BJ (cell line): ENCODE measurements at regions not wholly inside any gene's neighbourhood (a gene's known extent, or its start where the extent isn't known, plus 50 kb on each side); places are given as distances from the start of the nearest gene placed in this dataset.

Experiments used
- CTCF ChIA-PET: fragments of 350-600 bp; formaldehyde crosslinking; extraction: SDS; loops from one replicate; lab custom pipeline; 2021; ENCODE audit warnings: antibody characterized with exemption, inconsistent platforms; lab: Yijun Ruan, JAX
- POLR2A ChIA-PET: fragments of 300-600 bp; sonication (Branson Sonifier 250); formaldehyde crosslinking; extraction: SDS; loops from one replicate; lab custom pipeline; 2021; ENCODE audit warnings: antibody characterized with exemption; lab: Charles Lee
- DNase-seq: peaks from one replicate; pipeline ENCODE4 v3.0.0-alpha.2; 2011; ENCODE audit warnings: low read depth
- H3K27me3 ChIP-seq: 2 replicates; pipeline ENCODE4 v1.6.0; 2011; ENCODE audit warnings: low read length; ENCODE audit not compliant: control insufficient read depth, insufficient read depth
- H3K36me3 ChIP-seq: 2 replicates; pipeline ENCODE4 v1.5.1; 2011; ENCODE audit warnings: low read length; ENCODE audit not compliant: control insufficient read depth, insufficient read depth
- H3K4me3 ChIP-seq: 2 replicates; pipeline ENCODE4 v1.5.1; 2011; ENCODE audit warnings: low read depth, mild to moderate bottlenecking, control low read depth, low read length
- CTCF ChIP-seq: IDR thresholded peaks from 2 replicates; pipeline ENCODE4 v1.5.1; 2011; ENCODE audit warnings: low read depth, mild to moderate bottlenecking, control low read depth, inconsistent platforms, low read length, moderate library complexity; ENCODE audit not compliant: insufficient read depth

GRCh38 chr2:129896226-129897100 lies 83.0 kb upstream of the RAB6C start:
- TF ChIP-seq CTCF: no peak
- POLR2A ChIA-PET: no interaction called here
- Histone ChIP-seq H3K4me3 (no peak overlapping the region), H3K27me3 (no peaks in the 10 kb centered on the region), H3K36me3 (no peaks in the 10 kb centered on the region)
- CTCF ChIA-PET: no interaction called here
- DNase-seq: no peak

GRCh38 chr2:129901754-129902415 lies 77.6 kb upstream of the RAB6C start:
- Histone ChIP-seq H3K36me3 (no peaks in the 10 kb centered on the region), H3K4me3 (no peak overlapping the region), H3K27me3 (no peaks in the 10 kb centered on the region)
- no peak for TF ChIP-seq CTCF
- ChIA-PET POLR2A (no interaction called here), CTCF (interaction anchor here (0.5 kb wide), 2 partner anchors 37 to 58 kb away, joined by 3 read pairs; no protein-coding TSS in a partner anchor)
- no peak for DNase-seq

- ChIA-PET POLR2A (no interaction called here), CTCF (interaction anchor here (0.5 kb wide), 1 partner anchor 59 kb away, joined by 3 read pairs; no protein-coding TSS in a partner anchor)
- H3K36me3 ChIP-seq: no peaks in the 10 kb centered on the region
- H3K27me3 ChIP-seq: no peaks in the 10 kb centered on the region
- TF ChIP-seq CTCF: no peak
- H3K4me3 ChIP-seq: no peak overlapping the region
- DNase-seq: no peak
Measured at GRCh38 chr2:129902731-129903585, 76.5 kb upstream of the RAB6C start.

GRCh38 chr2:129903586-129904425 lies 75.7 kb upstream of the RAB6C start:
- Histone ChIP-seq H3K27me3 (no peaks in the 10 kb centered on the region; the same call in 1 of the 2 replicates), H3K4me3 (no peak overlapping the region), H3K36me3 (no peaks in the 10 kb centered on the region)
- POLR2A ChIA-PET: no interaction called here
- CTCF ChIA-PET: no interaction called here
- DNase-seq: no peak
- TF ChIP-seq CTCF: no peak
